Endometrium (tissue), 2 donors: ENCODE measurements at regions not wholly inside any gene's neighbourhood (a gene's known extent, or its start where the extent isn't known, plus 50 kb on each side); places are given as distances from the start of the nearest gene placed in this dataset.

ENCODE experiments used
- FAIRE-seq: peaks from 2 replicates; lab custom pipeline; 2012; peaks lifted over from hg19 to GRCh38; lab: Jason Lieb, UNC
- donor health status: control.
- donor health status: control.

DNA sequence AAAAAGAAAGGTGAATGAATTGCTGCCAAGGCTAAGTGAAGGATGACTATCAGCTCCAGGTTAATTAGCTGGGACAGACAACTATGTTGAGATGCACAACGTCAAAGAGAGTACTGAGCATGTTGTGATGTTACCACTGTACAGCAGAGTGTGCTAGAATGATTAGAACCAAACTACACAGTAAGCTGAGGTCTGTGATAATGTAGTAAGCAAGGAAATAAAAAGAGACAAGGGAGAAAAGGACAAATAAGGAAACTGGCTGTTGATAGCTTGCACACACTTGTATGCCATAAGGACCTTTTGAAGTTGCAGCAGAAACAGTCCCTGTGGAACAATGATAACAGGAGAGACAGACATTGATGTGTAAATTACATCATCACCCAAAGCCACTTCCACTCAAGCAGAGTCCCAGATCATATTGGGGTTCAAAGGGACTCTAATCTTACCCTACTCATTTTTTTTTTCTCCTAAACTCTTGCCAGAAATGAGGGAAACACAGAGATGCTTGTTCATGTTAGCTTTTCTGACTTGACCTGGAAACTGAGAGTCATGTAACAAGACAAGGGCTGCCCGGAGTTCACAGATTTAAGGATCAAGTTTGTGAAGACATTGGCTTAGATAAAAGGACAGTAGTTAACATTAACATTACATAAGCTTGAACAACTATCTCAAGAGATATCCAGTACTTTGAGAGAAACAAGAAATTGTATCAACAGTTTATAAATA, 189.9 kb downstream of the CENPW start:
- no peak for FAIRE-seq

DNA sequence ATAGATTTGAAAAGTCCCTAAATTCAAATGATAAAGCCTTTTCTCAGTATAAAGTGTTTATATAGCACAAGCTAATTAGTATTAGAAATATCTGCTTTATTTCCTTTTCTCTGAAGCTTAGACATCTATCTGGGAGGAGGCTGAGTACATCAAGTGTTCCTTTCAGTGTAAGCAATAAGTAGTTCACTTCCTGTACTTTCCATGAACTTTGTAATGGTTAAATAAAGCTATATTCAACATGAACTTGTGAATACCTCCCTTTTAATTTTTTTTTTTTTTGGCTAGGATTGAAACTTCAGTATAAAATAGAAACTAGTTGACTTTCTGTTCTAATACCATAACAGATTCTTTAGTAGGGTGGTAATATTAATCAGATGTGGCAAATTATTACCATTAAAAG, 190.9 kb downstream of the CENPW start:
- FAIRE-seq: peak; percentile 45

DNA sequence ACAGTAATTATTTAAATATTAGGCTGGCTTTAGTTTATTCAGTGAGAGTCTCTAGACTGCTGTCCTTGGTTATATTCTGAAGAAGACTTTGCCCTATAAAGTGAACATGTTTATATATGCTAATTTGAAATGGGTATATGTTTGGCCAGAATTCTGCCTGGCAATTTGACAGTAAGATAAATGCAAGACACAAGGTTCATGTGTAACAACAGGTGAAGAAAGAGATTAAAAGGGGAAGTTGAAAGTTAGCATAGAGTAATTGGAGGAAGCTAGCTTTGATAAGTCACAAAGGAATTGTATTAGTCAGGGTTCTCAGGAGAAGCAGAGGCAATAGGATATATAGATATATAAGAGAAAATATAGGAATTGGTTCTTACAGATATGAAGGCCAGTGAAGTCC, 191.4 kb downstream of the CENPW start:
- FAIRE-seq: no peak

DNA sequence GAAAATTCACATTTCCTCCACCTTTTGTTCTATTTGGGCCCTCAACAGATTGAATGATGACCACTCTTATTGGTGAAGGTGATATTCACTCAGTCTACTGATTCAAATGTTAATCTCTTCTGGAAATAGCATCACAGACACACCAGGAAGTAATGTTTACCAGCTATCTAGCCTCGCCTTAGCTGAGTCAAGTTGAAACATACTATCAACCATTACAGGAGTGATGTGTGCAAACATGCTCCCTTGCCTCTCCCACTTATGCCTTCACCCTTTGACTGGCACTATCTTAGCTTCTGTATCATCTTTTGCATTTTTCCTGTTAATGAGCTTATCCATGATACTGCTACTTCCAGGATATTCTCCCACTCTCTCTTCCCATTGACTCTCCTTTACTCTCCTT, 191.9 kb downstream of the CENPW start:
- no peak for FAIRE-seq

DNA sequence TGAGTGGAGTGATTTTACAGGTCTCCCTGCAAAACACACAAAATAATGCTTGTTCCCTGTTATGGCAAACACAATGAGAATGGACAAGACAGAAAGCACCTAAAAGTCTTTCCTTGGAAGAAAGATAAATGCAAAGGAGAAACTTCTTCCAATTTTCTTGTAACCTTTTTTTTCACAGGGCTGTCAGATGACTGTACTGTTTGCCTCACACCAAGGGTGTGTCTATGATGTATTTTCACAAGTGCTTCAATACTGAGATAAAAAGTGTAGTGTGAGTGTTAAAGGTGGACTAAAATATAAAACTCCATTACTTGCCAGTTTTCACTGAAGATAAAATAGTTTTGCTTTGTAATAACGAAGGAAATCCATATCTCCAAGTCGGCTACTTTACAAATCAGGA, 194.5 kb downstream of the CENPW start:
- FAIRE-seq: no peak

DNA sequence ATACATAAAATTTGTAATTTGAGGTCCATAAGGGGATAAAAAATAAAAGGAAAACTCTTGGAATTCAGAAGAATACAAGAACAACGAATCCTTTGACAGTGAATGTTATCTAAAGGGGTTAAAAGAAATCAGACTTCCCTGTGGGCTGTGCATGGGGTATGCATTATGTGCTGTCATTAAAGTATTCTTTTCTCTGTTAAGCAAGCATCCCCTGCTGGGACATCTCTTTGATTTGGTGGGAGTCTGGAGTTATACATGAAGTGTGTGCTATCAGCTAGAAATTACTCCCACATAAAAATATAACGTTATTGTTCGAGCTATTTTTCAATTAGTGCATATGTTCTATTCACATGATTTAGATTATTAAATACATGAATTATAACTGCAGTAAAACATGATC, 195.2 kb downstream of the CENPW start:
- FAIRE-seq: no peak

DNA sequence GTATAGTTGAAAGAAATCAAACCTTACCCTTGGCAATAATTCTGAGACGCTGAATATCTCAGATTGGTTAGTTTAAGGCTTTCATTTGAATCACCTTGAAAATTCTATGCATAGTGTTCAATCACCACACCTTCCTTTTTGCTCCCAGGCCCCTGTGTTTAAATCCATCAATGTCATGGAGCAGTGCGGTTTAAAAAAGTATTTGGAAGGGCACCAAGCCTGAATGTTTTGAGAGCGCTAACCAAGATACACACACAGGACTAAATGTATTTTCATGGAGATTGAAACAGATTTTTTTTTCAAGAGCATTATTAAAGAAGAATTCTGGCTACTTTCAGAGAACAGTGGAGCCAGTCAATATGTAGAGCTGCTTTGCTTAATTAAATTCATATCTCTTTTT, 195.7 kb downstream of the CENPW start:
- FAIRE-seq: no peak

DNA sequence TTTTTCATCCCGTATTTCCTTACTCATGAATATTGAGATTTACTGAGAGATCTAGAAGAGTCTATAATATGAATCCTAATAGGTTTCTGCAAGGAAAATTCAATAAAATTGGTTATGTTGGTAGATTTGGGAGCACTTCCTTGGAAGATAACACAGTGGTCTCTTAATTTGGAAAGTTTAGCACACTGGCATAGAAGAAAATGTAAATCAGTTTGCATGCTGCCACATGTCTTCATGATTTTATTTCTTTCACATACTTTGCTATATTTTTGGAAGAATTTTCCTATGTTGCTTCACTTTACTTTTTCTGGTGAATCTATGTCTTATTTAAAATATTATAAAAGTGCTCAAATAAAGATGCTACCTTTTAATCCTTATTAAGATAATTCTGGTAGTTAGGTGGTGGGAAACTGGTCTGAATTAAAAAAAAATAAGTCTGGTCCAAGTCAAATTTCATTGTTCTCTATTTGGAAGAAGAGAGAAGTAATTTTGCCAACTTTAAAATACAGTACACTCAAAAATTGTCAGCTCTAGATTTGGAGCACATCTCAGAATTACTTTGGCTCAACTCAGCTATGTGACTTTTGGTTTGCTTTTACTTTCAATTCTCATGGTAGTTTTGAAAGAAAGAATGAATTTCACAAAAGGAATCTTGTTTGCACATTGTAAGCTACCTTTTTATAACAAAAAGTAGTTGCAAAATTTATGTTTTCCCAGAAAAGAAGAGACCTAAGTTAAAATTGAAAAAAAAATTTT, 197.3 kb downstream of the CENPW start:
- FAIRE-seq: peak; percentile 39

DNA sequence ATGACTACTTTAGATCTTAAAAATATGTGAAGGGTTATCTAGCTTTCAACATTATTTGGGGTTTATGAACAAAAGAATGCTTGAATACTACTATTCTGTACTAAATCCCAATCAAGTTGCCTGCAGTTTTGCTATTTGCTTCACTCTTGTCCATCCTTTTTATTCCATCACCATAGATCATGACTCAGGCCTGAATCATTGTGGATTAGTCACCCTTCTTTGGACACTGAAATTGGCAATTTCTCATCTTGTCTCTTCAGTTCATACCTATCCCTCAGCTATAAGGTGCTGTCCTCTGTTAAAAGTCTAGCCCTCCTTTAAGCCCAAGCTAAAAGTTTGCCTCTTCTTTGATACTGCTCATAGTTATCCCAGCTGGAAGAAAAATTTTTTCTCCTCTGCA, 199.1 kb downstream of the CENPW start:
- no peak for FAIRE-seq

DNA sequence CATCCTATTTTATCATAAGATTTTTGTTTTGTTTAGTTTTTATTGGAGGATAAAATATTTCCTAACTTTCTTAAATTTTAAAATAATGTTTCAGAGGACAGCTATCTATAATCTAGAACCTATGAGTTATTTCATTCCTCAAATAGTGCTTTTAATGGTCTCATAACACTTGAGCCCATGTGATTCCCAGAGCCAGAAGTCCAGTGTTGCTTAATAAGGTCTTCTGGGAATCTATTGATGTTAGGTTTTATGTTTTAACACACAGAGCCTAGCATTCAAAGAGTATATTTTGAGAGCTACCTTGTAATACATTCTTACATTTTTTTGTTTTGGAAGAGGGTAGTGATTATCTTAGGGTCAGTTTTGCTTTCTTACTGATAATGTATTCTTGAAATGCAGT, 200.2 kb downstream of the CENPW start:
- FAIRE-seq: peak; percentile 73

DNA sequence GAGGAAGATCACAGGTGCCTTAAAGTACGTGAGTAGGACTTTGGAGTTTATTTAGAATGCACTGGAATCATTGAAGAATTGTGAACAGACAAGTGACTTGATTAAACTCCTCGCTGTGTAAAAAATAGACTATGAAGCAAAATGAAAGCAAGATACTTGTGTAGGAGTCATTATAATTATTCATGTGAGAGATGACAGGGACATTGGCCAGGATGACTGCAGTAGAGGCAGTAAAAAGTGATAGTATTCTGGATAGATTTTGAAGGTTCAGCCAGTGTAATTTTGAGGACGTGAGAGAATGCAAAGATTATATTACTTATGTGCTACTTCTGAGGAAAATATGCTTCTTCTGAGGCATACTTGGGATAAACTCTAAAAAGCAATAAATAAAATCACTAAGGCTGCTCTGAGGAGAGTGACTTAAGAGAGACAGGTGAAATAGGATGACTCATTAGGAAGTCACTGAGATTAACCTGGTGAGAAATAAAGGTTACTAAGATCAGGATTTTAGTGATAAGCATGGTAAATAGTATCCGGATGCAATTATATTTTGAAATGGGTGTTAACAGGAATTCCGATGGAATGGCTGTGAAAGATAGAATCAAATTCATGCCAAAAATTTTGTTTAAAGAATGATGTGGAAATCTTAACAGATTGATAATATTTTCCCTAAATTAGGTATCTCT, 202.0 kb downstream of the CENPW start:
- no peak for FAIRE-seq

DNA sequence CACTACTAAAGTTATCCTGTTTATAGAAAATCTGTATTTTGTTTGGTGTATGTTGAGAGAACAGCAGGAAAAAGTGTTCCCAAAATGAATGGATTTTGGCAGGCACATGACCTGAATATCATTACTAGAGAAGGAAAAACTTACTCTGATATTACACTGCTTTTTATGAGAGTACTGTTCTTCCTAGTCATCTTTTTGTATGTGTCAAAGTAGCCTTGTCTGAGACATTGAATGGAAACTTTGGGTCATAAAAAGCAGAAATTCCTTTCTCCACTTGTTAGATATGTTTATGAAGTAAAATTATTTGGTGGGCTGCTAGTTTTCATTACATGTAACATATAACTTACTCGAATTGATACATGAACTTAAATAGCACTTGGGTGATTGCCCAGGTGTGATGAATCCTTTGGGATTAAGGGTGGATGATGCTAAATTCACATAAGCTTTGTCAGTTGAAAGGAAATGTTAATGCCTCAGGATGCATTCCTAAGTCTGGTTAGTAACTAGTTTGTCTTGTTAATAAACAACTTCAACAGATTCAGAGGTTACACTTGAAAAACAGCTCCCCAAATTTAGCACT, 206.7 kb downstream of the CENPW start:
- peak; percentile 91 for FAIRE-seq

DNA sequence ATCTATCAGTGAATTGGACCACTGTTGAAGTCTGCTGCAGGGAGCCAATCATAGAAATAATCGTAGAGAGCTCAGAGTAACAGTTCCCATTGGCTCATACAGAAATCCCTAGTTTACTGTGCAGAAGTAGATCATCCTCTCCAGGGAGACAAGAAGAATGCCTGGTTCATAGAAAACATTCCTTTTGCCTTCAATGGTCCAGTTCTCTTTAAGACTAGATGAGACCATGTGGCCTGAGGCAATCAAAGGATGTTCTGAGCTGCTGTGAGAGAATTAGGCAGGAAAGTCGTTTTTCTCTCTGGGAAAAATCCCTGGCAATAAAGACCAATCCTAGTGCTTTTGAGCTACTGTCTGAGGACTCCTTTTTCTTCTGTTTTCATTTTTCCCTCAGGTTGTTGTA, 208.4 kb downstream of the CENPW start:
- no peak for FAIRE-seq

DNA sequence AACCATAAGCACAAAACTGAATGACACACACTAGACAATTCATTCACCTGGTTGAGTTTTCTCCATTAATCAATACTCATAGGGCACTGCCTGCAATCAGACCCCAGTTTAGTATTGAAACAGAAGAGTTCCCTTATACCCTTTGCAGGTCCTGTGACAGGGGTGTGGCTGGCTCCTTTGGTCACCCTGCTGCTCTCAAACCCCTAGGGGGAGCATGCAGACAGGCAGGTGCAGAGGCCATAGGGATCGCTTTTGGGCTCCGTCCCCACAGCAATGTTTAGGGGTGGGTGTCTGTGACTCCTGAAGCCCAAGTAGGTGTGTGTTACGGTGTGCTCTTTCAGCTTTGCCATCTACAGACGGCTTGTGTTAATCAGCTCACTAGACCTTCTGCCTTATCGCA, 210.4 kb downstream of the CENPW start:
- FAIRE-seq: no peak

DNA sequence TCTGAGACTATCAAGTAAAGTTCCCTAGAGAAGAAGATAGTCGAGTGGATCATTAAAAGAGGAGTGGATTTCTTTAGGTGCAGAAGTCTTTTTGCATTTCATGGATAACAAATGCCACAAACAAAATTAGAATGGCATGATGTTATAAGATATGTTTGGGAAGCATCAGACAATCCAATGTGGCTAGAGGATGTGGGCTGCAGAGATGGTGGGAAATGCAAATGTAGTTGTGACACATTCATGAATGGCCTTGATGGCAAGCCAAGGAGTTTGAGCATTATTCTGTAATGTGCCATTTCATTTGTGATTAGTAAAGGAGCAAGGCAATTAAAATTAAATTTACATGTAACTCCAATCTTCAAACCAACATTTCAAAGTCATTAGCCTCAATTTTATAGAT, 211.9 kb downstream of the CENPW start:
- FAIRE-seq: no peak

DNA sequence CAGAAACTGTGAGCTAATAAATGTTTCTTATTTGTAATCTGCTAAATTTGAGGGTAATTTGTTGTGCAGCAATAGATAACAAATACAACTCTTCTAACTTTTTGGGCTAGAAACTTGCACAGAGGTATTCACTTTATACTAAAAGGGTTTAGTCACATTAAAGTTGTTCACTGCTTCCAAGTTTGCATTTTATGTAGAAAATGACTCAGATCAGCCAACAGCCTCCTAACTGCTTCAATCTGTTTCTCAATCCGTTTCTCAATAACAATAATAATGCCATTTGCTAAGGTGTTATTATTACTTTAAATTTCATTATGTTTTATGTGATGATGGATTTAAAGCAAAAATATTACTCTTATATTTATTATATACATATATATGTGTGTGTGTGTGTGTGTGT, 213.9 kb downstream of the CENPW start:
- FAIRE-seq: no peak

DNA sequence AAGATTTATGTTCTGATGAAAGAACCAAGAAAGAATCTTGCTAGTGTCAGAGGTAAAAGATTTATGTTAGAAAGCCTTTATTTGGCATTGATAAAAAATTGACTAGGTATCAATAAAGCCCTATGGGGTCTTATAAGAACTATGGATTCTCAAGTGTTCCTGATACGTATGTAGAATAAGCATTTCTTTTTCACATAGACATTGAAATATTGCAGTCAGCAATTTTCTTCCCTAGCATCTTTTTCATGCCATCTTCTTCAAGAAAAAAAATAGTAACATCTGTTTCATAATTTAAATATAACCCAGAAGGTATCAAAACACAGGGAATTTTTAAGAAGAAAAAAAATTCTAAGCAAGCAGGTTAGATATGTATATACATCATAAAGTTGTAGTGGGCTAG, 230.6 kb downstream of the CENPW start:
- FAIRE-seq: no peak

DNA sequence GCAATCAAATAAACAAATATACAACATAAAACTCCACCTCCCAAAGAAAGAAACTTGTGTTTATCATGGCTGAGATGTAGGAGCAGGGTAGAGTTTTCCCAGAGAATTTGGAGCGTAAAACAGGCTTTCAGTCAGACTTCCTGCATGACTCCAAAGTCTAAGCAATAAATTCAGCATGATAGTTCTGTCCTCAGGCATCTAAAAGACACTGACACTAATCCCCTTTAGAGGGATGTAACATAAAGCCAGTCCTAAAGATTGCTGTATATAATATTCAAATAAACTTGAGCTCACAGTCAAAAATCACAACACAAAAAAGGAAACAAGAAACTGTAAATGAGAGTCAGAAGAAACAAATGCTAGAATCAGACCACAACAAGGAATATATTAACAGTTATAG, 234.4 kb downstream of the CENPW start:
- no peak for FAIRE-seq

DNA sequence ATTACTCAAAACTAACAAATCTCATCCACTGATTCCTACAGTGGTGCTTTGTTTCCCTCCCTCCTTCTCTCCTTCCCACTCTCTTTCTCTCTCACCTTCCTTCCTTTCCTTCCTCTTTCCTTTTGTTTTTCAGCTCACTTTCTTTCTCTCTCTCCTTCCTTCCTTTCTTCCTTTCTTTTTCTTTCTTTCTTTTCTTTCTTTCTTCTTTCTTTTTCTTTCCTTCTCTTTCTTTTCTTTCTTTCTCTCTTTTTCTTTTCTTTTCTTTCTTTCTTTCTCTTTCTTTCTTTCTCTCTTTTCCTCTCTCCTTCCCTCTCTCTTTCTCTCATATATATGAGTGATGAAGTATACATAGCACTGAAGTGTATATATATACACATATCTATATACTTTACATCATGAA, 241.4 kb downstream of the CENPW start:
- FAIRE-seq: no peak

DNA sequence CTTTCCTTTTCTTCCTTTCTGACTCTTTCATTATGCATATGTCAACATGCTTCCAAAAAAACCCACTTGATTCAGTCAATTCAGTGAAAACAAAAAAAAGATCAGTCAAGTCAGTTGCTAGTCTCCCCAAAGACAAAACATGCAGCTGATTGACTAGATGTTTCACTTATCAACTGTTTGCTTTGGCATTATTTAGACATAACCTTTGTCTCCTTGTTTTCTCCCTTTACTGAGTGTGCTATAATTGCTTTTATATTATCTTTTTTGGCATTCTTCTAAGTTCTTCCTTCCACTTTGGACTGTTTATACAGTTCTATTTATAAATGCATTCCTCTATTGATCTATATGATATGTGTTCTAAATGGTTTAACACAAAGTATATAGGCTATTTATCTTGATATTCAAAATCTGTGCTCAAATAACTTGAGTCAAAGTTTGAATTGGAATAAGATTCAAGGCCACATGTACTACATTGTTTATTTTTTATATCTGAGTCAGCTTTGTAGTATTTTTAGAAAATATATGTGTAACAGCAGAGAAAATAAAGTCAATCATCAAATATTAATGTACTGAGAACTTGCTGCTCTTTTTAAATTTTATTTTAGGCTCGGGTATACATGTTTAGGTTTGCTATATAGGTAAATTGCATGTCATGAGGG, 260.5 kb downstream of the CENPW start:
- FAIRE-seq: no peak

DNA sequence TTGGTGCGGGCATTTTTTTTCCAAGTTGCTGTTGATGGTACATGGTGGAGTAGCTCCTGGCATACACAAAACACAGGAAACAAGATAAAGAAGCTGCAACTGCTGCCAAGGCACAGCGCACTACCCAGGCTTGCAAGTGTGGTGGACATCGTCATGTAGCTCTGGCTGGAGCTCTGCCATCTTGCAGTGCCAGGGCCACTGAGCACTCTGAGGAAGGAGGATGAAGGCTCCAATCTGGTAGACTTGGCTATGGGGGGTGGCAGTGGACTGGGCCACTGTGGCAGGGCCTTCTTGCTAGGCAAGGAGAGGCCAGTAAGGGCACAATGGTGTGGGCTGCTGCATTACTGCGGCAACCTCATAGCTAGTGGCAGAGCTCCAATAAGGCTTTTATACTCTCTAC, 263.5 kb downstream of the CENPW start:
- no peak for FAIRE-seq

DNA sequence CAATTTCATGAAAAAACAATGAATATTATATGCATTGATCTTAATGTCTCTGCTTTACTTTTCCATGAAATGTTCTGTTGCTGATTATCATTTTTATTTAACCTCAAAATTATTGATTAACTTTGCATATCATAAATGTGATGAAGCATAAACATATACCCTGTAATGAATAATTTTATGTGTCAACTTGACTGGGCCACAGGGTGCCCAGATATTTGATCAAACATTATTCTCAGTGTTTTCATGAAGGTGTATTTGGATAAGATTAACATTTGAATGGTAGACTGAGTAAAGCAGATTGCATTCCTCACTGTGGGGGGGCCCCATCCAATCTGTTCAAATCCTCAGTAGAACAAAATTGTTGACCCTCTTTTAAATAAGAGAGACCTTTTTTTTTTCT, 265.2 kb downstream of the CENPW start:
- no peak for FAIRE-seq

DNA sequence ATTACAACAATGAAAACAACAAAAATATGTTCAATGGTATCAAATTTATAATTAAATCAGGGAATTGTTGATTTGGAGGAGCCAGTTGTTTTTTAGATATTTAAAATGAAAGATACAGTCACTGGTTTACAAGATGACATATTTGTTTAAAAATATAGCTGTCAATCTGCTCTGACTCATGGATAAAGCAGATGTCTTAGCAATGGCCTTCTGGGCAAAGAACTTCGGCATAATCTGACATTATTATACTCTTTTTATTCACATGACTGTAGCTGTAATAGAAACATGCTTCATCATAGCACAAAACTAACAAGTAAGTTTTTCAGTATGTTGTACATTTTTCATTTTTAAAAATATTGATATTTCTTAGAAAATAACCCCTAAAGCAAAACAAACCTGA, 267.4 kb downstream of the CENPW start:
- no peak for FAIRE-seq
